HG03439 (cell line): ENCODE measurements at regions not wholly inside any gene's neighbourhood (a gene's known extent, or its start where the extent isn't known, plus 50 kb on each side); places are given as distances from the start of the nearest gene placed in this dataset.

ENCODE experiments used
- ATAC-seq: cut with Tn5 transposase; IDR thresholded peaks from one replicate; pipeline ENCODE4 v1.9.1; 2021; ENCODE audit warnings: mild to moderate bottlenecking, moderate library complexity; ENCODE audit not compliant: unreplicated experiment

DNA sequence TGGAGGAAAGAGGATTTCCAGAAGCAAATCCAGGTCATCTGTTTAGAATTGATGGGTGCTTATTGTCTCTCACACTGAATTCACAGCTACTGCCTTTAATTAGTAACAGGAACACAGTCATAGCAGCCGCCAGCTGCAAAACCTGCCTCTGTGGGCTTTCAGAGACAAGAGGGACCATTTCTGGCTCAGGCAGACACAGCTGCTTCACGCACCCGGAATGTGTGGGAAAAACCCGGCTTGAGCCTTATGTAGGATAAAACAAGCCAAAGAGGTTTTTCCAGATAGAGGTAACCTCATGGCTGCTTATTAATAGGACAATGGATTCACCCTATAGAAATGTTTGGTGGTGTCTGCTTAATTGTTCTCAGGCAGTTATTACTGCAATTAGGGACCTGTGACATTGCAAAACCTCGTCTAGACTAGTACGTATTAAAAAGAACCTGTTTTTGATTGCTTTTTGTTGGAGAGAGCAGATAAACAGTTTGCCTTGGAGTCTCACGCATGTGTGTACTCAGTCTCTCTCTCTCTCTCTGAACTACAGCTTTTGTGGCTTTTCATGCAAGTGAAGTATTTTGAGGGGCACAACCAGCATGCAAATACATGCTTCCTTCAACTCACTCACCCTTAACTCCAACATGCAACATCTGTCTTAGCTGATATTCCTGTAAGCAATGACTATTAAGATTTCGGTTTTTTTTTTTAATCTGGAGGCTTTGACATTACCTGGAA lies 302.7 kb downstream of the PLK2 start:
- peak; percentile 64 for ATAC-seq

DNA sequence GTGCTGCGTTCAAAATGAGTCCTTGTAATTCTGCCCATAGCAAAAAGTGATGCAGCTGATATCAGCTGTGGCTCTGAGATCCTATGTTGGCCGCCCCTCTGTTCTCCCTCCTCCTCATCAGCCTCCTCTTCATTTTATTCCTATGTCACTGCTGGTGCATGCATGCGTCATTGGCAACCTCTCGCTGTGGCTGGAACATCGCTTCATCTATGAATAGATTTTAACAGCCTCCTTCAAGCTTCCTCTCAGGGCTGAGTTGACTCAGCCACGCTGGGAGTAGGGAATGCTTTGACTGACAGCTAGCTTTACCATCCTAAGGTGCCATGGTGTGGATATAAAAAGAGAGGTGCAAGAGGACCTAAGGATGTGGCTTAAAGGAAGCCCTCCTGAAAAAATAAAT lies 303.5 kb downstream of the PLK2 start:
- no peak for ATAC-seq

- no peak for ATAC-seq
Observed at GRCh38 chr5:58153255-58153654, 306.6 kb downstream of the PLK2 start.

- no peak for ATAC-seq
Observed at GRCh38 chr5:58151414-58151813, 308.5 kb downstream of the PLK2 start.

GRCh38 chr5:58150926-58151325 lies 309.0 kb downstream of the PLK2 start:
- ATAC-seq, result no peak

DNA sequence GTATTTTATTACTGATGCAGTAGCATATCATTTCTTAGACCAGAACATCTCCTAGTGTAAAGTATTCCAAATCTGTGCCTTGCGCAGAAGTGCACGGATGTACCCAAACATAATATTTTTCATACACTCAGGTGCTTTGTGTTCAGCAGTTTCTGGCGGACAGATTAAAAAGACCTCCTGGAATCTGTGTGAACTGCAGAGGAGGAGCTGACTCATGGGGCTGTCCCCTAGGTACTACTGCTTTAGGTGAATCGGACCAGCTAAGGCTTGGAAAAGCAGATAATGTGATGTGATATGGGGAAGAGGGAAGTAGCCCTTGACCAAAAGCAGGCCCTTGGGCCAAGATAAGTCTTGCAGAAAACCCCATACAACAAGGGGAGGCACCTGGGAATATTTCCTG lies 310.1 kb downstream of the PLK2 start:
- no peak for ATAC-seq

DNA sequence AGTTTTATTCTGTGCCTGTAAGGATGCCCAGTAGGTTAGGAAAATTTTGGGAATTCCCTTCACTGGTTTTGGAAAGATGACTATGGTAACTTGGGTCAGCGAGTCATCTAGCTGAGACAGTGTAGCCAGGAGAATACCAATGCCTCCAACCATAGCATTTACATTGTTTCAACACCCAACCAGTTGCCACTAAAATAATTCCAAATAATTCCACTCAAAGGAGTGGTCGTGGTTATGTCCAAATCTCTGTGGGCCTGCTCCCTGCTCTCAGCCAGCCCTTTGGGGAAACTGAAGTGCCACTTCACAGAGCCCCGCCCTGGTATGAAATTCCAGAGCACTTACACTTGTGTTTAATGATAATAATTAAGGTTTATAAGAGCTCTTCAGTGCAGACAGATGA lies 310.5 kb downstream of the PLK2 start:
- no peak for ATAC-seq

DNA sequence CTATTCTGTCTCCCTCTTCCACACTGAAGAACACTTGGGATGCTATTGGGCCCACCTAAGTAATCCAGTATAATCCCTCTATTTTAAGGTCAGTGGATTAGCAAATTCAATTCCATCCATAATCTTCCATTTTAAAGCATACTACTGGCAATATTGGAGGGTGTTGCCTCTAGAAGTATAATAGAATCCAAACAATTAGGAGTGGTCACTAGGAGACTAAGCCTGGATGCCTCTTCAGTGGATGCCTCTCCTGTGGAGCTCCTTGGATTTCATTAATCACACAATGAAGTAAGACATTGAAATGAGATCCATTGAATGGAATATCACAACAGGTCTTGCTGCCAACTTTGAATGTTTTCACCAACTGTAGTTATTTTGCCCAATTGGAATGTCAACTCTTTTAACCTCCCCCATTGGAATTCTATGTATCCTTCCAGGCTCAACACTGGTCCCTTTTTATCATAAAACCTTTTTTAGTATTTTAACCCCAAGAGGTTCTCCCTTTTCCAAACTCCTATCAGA lies 311.6 kb downstream of the PLK2 start:
- no peak for ATAC-seq

DNA sequence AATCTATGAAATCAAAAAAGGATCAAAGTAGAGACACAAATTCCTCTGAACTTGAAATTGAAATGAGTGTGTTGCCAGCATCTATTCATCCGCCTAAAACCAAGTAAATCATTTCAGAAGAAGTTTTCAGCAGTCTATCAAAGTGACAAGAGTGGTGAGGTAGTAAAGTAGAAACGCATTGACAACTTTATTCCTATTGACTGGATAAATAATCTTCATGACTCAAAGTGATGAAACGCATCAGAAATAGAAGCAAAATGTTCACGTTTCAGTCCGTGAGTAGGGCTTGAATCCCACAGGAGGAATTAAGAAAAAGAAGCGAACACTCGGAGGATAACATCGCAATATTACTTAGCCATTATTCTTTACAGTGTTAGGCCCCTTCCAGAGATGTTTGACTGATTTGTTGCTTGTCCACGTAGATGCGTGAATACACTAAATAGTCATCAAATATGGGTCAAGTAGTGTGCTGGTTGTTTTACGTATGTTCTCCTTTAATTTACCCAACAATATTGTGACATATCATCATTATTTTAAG lies 314.4 kb downstream of the PLK2 start:
- no peak for ATAC-seq

DNA sequence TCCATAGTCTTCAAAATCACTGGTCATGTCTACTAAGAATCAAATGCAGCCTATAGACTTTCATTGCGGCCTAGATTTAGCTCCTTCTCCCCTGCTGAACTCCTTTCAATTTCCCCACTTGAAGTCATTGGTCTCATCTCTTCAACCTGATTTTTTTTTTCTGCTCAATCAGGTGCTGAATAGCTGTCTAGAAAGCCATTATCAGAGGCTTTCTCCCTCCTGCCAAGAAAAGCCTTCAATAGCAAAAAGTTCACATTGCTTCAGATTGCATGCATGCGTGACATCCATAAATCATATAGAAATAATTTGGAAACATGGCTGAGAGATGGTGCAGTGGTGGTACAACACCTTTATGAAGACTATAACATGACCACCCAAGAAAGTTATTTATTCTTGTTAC lies 316.2 kb downstream of the PLK2 start:
- no peak for ATAC-seq

DNA sequence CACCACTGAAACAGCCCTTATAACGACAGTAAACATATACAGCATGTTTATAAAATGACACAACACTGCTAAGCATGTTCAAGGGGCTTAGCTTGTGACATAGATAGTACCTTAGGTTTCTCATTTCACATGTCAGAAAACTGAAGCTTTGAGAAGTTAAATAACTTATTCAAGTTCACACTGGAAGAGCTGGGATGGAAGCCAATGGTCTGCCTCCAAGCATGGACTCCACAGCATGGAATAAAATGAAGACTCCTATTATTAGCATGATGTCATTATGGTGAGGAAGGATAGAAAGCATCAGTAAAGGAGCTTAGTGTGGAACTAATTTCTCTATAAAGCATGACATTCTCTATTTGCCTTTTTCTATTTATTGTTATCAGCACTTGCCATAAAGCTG lies 316.7 kb downstream of the PLK2 start:
- ATAC-seq, result no peak

GRCh38 chr5:58138791-58139190 lies 321.1 kb downstream of the PLK2 start:
- no peak for ATAC-seq

DNA sequence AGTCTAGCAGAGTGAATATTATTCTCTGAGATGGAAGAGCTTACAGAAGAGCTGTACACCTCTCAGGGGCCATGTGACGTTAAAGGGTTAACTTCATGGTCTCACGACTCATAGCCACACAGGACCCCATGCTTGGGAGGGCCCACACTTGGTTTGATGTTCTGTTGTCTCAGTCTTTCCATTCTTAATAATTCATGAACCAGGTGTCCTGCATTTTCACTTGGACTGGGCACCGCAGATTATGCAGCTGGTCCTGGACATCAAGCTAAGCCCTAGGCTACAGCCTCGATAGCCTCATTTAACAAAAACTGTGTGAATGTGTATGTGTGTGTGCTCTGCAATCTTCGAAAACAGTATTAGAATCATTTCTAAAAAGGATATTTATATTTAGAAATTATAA lies 323.5 kb downstream of the PLK2 start:
- no peak for ATAC-seq

DNA sequence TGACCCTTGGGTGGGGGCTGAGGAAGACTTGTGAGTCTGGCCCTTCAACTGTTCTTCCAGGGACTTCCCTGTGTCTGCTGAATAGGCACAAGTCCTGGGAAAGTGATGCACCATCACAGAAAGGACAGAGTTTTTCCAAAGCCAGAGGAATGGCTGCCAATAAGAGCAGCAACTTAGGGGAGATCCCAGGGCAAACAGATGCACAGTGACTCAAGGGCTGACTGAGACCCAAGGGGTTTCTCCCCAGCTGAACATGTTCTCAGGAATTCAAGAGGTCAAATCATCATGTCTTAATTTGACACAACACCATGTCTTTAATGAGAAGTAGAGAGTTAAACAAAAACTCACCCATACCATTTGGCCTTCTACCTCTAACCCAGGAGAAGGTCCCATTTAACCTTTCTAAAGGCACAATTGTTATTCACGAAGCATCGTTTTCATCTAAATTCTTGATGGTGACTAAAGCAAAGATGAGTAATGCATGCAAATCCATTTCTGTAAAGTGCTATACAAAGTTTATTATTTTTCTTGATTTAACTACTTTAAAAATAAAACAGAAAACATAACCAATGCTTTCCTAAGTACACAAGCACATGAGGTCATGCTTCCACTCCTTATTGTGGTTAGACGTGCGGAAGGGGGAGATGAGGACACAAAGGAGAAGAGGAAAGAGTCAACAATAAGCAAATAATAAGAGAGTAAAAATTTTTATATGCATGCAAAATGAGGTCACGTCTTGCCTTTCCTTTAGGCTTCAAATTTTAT lies 324.1 kb downstream of the PLK2 start:
- ATAC-seq, result no peak

GRCh38 chr5:58133631-58134296 lies 326.1 kb downstream of the PLK2 start:
- no peak for ATAC-seq

GRCh38 chr5:58133216-58133615 lies 326.7 kb downstream of the PLK2 start:
- no peak for ATAC-seq

DNA sequence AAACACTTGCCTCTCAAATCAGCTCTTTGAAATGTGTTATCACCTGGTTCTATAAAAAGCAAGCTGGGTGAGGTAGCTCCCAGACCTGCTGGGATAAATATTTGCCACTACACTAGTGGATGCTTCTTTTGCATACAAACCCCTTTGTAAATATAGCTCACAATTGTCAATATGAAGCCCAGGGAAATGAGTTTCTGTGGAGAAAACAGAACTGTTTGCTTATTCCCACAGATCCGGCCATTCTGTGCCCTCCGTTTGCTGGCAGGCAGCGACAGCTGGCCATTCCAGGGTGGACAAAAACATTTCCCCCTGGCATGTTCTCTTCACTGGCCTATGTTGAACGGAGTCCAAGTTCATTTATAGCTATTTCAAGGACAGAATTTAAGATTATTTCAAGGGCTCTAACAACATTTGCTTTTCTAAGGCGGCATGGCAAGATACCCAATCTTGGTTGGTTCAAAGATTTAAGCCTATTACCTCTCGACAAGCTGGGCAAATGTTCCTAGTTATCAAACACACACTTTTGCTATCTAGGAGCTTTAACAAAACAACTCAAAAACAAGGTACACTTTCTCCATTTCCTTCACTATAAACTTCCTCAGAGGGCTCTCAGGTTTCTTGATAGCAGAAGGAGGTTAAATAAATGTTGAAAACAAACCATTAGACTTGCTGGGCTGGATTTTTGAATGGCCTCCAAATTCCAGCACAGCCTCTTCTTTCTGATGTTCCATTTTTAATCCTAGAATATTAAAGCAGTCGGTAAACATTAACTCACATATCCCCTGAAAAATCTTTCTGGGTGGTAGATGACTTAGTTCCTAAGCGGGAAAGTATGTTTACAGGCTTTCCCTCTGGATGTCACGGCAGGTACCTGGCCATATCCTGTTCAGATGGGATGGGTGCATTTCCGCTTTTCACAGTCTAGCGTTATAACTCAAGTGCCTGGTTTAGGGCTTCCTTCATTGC lies 332.3 kb downstream of the PLK2 start:
- no peak for ATAC-seq

- ATAC-seq, result no peak
Observed at GRCh38 chr5:58123501-58123900, 336.4 kb downstream of the PLK2 start.

- no peak for ATAC-seq
Observed at GRCh38 chr5:58122848-58123392, 337.0 kb downstream of the PLK2 start.

DNA sequence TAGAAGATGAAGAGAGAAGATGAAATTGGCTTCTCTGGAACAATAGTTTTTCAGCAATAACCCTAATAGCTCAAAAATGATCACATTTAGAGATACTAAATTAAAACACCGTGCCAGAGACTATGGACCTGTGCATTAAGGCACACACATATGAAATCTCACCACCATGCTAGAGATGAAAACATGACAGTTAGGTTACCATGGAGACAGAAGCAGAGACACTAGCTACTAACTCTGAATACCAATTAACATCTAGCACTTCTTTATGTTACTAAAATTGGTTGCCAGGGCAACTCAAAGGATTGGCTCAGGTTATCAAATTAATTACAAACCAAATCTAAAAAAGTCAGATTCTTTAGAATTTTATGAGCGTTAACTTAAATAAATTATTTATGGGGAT lies 337.7 kb downstream of the PLK2 start:
- no peak for ATAC-seq
